Sigmoid colon (tissue), 6 donors: ENCODE measurements at regions not wholly inside any gene's neighbourhood (a gene's known extent, or its start where the extent isn't known, plus 50 kb on each side); places are given as distances from the start of the nearest gene placed in this dataset.
A peak's percentile ranks its signal among the peaks of the same experiment; 100 is the strongest.

Experiments used
- DNase-seq: peaks from one replicate; pipeline ENCODE4 v3.0.0-alpha.2; 2019
- H3K27ac ChIP-seq, 4 donors: fragments of 200-600 bp; sonication (generic); one replicate each; pipeline ENCODE4 v1.5.1; 2016 to 2019; ENCODE audit warnings: mild to moderate bottlenecking in 1 of 4
- H3K27me3 ChIP-seq, 3 donors: fragments of 200-600 bp; sonication (generic); one replicate each; pipeline ENCODE4 v1.5.1; 2019; ENCODE audit warnings: mild to moderate bottlenecking in 1 of 3
- H3K36me3 ChIP-seq, 4 donors: fragments of 200-600 bp; sonication (generic); one replicate each; pipeline ENCODE4 v1.5.1; 2016 to 2019
- H3K4me1 ChIP-seq, 4 donors: fragments of 200-600 bp; sonication (generic); one replicate each; pipeline ENCODE4 v1.5.1; 2017 to 2019
- H3K4me3 ChIP-seq, 4 donors: fragments of 200-600 bp; sonication (generic); one replicate each; pipeline ENCODE4 v1.5.1; 2017 to 2019; ENCODE audit warnings: mild to moderate bottlenecking in 2 of 4, moderate library complexity in 1 of 4
- H3K9me3 ChIP-seq, 4 donors: fragments of 200-600 bp in 3 of 4; sonication (generic) in 3 of 4; one replicate each; pipeline versions ENCODE4 v1.5.1 to v1.6.1; 2013 to 2019
- EP300 ChIP-seq, 4 donors: sonication (generic); formaldehyde crosslinking; IDR thresholded peaks; one replicate each; pipeline ENCODE4 v1.6.1; 2017; ENCODE audit warnings: antibody characterized with exemption in 4 of 4
- POLR2A ChIP-seq, 2 donors: fragments of 450-650 bp; IDR thresholded peaks; one replicate each; pipeline ENCODE4 v1.6.1; 2016; ENCODE audit warnings: antibody characterized with exemption in 2 of 2, mild to moderate bottlenecking in 2 of 2, moderate library complexity in 2 of 2
- POLR2AphosphoS5 ChIP-seq, 4 donors: sonication (generic); formaldehyde crosslinking; IDR thresholded peaks; one replicate each; pipeline ENCODE4 v1.6.1; 2017; ENCODE audit warnings: antibody characterized with exemption in 4 of 4
- WGBS, 2 donors: extraction: QIAGEN DNeasy Blood & Tissue Kit; methylation state at CpG; one replicate each; pipeline ENCODE4 v1.1.7; 2013; 5-methylcytosine and 5-hydroxymethylcytosine counted together
- intact Hi-C: fragments of 100-400 bp; cut with DNase I; formaldehyde crosslinking; loops from one replicate; pipeline ENCODE4 v1.15.1; 2023
- TF ChIP-seq, protein P1 (sequence below), 4 experiments: fragments of 450-650 bp in 3 of 4; fragments of 200-600 bp in 1 of 4; IDR thresholded peaks; one replicate each; pipeline ENCODE4 v1.5.1; 2016 to 2019; ENCODE audit warnings: antibody characterized with exemption in 4 of 4, mild to moderate bottlenecking in 3 of 4, moderate library complexity in 2 of 4
- donor health status: healthy with polysubstance abuse.
- donor health status: healthy.

GRCh38 chr6:148157841-148158240, 184.8 kb upstream of the SASH1 start:
- H3K4me1 ChIP-seq: no peaks in the 10 kb centered on the region
- intact Hi-C loops: no loop called here
- 80 to 93% methylated on average over 4 of the region's 4 CpGs for WGBS, 2 donors
- DNase-seq: no peak
- H3K4me3 ChIP-seq: no peak overlapping the region
- H3K27me3 ChIP-seq: no peaks in the 10 kb centered on the region
- H3K36me3 ChIP-seq: no peaks in the 10 kb centered on the region
- no peaks in the 10 kb centered on the region for H3K9me3 ChIP-seq
- no peak overlapping the region for H3K27ac ChIP-seq
- no peak for TF ChIP-seq POLR2AphosphoS5 (IDR thresholded peaks at IDR 0.05)
- TF ChIP-seq, protein P1, sequence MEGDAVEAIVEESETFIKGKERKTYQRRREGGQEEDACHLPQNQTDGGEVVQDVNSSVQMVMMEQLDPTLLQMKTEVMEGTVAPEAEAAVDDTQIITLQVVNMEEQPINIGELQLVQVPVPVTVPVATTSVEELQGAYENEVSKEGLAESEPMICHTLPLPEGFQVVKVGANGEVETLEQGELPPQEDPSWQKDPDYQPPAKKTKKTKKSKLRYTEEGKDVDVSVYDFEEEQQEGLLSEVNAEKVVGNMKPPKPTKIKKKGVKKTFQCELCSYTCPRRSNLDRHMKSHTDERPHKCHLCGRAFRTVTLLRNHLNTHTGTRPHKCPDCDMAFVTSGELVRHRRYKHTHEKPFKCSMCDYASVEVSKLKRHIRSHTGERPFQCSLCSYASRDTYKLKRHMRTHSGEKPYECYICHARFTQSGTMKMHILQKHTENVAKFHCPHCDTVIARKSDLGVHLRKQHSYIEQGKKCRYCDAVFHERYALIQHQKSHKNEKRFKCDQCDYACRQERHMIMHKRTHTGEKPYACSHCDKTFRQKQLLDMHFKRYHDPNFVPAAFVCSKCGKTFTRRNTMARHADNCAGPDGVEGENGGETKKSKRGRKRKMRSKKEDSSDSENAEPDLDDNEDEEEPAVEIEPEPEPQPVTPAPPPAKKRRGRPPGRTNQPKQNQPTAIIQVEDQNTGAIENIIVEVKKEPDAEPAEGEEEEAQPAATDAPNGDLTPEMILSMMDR (IDR thresholded peaks at IDR 0.05): no peak
- no peak for TF ChIP-seq POLR2A (IDR thresholded peaks at IDR 0.05)
- TF ChIP-seq EP300 (IDR thresholded peaks at IDR 0.05): no peak

DNA sequence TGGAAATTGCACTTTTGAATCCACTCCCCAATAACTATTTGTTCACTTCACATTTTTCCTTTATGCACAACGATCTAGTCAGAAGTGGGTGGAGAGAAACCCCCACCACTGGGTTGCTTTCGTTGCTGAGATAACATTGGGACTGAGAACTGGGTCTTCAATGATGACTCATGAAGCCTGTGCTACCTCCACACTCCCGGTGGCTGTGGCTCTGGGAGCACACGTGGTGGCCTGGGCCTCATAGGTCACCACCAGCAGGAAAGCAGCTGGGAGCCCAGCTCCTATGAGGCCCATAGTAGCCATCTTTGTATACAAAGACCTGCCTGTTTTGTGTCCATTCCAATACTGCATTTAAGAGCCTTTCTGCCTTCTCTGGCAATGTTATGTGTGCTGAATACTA, 178.0 kb upstream of the SASH1 start:
- intact Hi-C loops: loop anchor here (10.0 kb wide), 1 partner anchor 780 kb away; no protein-coding TSS in a partner anchor
- 79 to 82% methylated on average over 4 of the region's 4 CpGs for WGBS, 2 donors

GRCh38 chr6:148166339-148166968, 176.2 kb upstream of the SASH1 start:
- Histone ChIP-seq H3K4me1 (no peaks in the 10 kb centered on the region), H3K27me3 (no peaks in the 10 kb centered on the region), H3K9me3 (no peaks in the 10 kb centered on the region), H3K4me3 (no peak overlapping the region), H3K27ac (no peak overlapping the region), H3K36me3 (no peaks in the 10 kb centered on the region)
- no peak for TF ChIP-seq EP300 (IDR thresholded peaks at IDR 0.05)
- TF ChIP-seq, protein P1 (IDR thresholded peaks at IDR 0.05): peak; percentile 24 to 74 (median 56)
- no peak for DNase-seq
- intact Hi-C loops: loop anchor here (1.0 to 10.0 kb wide), 2 partner anchors 660 to 782 kb away; no protein-coding TSS in a partner anchor
- WGBS, 2 donors: 35 to 40% methylated on average over 6 of the region's 6 CpGs

More for the DNA sequence above, 178.0 kb upstream of the SASH1 start:
- Histone ChIP-seq H3K27ac (no peak overlapping the region), H3K36me3 (no peaks in the 10 kb centered on the region), H3K4me1 (no peaks in the 10 kb centered on the region), H3K9me3 (no peaks in the 10 kb centered on the region), H3K27me3 (no peaks in the 10 kb centered on the region), H3K4me3 (no peak overlapping the region)
- TF ChIP-seq POLR2AphosphoS5 (IDR thresholded peaks at IDR 0.05): no peak
- TF ChIP-seq, protein P1 (IDR thresholded peaks at IDR 0.05): no peak
- no peak for TF ChIP-seq EP300 (IDR thresholded peaks at IDR 0.05)
- TF ChIP-seq POLR2A (IDR thresholded peaks at IDR 0.05): no peak
- DNase-seq: no peak

DNA sequence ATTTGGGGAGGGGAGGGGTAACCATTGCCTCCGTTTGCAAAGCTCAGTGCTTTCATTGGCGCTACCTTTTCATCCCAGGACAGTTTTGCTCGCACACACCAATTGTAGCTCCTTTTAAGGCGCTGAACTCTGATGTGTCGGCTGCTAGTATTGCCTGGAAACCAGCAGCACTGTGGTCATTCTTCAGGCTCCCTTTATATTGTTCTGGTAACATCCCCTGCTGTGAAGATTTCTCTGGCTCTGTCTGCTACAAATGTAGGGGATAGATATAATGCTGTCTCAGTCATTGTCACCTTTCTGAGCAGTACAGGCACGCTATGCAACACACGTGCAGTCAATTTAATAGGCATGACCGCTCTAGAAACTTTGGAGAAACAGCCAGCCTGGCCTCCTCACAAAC, 172.9 kb upstream of the SASH1 start:
- no peak overlapping the region for H3K4me3 ChIP-seq
- no peak for DNase-seq
- H3K36me3 ChIP-seq: no peaks in the 10 kb centered on the region
- H3K9me3 ChIP-seq: no peaks in the 10 kb centered on the region
- no peak overlapping the region for H3K27ac ChIP-seq
- H3K27me3 ChIP-seq: no peaks in the 10 kb centered on the region
- intact Hi-C loops: loop anchor here (10.0 kb wide), 1 partner anchor 785 kb away; no protein-coding TSS in a partner anchor
- no peaks in the 10 kb centered on the region for H3K4me1 ChIP-seq
- WGBS, 2 donors: 93% methylated on average over 8 of the region's 8 CpGs
- TF ChIP-seq POLR2AphosphoS5 (IDR thresholded peaks at IDR 0.05): no peak
- no peak for TF ChIP-seq EP300 (IDR thresholded peaks at IDR 0.05)
- TF ChIP-seq, protein P1 (IDR thresholded peaks at IDR 0.05): no peak

- H3K27me3 ChIP-seq: no peaks in the 10 kb centered on the region
- no peak overlapping the region for H3K27ac ChIP-seq
- H3K36me3 ChIP-seq: no peaks in the 10 kb centered on the region
- 89 to 90% methylated on average over 1 of the region's 1 CpG for WGBS, 2 donors
- no peaks in the 10 kb centered on the region for H3K9me3 ChIP-seq
- intact Hi-C loops: no loop called here
- H3K4me1 ChIP-seq: no peaks in the 10 kb centered on the region
- no peak for DNase-seq
- no peak for TF ChIP-seq POLR2A (IDR thresholded peaks at IDR 0.05)
- TF ChIP-seq POLR2AphosphoS5 (IDR thresholded peaks at IDR 0.05): no peak
- TF ChIP-seq EP300 (IDR thresholded peaks at IDR 0.05): no peak
- TF ChIP-seq, protein P1 (IDR thresholded peaks at IDR 0.05): no peak
- H3K4me3 ChIP-seq: no peak overlapping the region
These were observed 172.4 kb upstream of the SASH1 start for GRCh38 chr6:148170286-148170685.
